GM19238 (cell line): ENCODE measurements at regions not wholly inside any gene's neighbourhood (a gene's known extent, or its start where the extent isn't known, plus 50 kb on each side); places are given as distances from the start of the nearest gene placed in this dataset.

Experiments used
- DNase-seq: peaks from one replicate; pipeline ENCODE4 v3.0.0; 2011; ENCODE audit warnings: low spot score; ENCODE audit not compliant: insufficient read length

DNA sequence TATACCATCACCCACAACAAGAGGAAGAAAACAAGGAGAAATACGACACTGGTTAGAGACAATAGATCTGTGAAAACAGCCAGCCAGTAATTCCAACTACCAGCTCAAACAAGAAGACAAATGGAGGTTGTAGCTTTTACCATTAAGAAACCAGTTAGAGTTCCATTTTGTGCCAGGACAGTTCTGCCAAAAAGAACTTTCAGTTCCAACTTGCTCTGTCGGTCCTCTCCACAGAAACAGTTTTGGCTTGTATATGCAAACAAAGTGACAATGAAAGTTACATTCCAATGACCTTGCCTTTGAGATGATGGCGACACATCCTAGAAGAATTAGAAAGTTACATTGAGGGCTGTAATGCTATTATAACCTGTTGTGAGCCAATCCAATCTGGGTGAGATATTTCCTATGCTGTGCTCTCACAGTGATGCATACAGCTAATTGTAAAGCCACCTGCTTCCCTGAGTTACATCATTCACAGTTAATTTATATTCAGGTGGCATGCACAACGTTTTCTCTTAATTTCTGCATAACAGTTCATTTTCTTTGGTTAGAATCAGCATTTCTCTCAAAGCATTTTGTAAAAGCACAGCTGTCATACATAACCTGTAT lies 1378.4 kb upstream of the PIK3C3 start:
- no peak for DNase-seq

DNA sequence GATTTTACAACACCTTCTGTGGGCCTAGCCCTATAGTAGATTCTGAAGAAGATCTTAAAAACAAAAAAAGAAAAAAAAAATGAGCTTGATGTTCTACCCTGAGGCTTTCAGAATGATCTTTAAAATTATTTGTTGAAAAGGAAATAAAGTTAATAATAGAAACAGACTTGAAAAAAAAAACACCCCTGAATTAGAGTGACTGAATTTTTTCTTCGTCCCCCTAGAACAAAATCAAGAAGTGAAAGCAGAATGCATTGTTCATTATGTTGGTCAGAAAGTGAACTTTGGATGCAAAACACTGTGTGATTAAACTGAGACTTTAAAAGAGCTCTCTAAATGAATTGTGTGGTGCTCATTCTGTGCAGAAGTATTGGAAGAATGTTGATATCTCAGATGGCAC lies 1384.4 kb upstream of the PIK3C3 start:
- DNase-seq: no peak

DNA sequence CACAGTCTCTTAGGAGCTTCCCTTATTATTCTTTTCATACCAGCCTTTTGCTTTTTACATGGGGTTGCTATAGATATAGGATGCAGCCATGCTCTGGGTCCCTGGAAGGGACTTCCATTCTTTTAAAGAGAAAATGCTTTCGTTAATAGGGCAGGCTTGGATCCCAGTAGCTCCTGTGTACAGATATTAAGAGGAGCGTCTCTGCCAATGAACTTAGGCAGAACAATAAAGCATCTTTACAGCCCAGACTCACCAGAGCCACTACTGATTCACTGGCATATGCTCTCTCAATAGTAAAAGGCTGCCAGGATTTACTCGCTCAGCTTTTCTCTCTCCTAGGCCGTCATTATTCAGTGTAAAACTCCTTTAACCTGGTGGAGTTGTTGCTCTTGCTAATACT lies 1385.4 kb upstream of the PIK3C3 start:
- DNase-seq: no peak

DNA sequence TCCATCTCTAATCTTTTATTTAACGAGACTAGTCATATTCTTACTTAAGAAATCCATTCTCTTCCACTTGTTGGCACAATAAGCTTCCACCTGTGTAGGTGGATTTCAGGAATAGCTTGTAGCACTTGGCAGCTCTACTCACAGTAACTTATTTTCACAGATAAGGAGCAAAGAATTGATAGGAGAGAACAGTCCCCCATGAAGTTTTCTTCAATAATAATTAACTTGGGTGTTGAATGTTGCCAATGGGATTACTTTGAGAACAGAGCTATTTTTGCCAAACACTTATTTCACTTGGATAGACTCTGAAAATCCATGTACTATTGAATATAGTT lies 1388.6 kb upstream of the PIK3C3 start:
- no peak for DNase-seq

DNA sequence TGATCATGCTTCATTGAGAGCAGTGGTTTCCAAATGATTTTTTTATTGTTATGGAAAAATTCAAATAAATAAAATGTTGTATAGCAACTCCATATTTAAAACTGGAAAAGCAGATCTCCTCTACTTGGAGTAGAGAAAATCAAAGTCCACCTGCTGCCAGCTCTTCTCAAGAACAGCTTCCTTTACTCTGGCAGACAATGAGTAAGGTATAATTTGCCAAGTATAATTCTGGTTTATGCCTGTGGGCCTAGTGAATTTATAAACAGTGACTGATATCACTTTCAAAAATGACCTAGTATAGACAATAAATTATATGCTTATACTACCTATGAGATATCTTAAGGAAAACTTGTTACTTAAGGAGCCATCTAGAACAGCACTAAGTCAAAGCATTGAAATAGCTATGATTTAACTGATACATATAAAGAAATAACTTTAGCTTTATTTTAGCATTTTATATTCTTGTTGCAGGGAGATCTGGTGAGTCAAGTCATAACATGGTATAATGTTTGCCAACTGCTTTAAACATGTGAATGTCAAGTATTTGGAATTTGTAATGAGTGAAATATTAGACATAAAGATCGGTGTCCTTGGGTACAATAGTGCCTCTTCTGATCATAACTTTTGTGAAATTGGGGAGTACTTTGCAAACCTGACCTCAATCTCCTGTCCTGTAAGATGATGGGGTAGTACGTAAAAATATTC lies 1389.1 kb upstream of the PIK3C3 start:
- no peak for DNase-seq

DNA sequence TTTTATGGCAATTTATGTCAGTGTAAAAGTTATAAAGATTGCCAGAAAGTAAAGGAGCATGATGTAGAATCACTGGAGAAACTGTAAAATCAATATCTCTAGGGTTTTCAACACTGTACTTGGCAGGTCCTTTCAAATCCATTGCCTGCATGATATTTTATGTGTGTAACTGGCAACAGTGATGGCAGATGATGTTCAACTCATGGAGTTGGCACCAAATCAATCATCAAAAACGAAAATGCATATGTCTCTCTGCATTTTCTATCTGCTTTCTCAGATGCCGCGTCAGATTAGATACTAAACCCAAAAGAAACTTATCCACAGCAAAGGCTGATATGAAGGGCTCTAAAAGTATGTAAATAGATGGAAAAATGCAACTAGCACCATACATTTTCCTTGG lies 1395.5 kb upstream of the PIK3C3 start:
- no peak for DNase-seq

DNA sequence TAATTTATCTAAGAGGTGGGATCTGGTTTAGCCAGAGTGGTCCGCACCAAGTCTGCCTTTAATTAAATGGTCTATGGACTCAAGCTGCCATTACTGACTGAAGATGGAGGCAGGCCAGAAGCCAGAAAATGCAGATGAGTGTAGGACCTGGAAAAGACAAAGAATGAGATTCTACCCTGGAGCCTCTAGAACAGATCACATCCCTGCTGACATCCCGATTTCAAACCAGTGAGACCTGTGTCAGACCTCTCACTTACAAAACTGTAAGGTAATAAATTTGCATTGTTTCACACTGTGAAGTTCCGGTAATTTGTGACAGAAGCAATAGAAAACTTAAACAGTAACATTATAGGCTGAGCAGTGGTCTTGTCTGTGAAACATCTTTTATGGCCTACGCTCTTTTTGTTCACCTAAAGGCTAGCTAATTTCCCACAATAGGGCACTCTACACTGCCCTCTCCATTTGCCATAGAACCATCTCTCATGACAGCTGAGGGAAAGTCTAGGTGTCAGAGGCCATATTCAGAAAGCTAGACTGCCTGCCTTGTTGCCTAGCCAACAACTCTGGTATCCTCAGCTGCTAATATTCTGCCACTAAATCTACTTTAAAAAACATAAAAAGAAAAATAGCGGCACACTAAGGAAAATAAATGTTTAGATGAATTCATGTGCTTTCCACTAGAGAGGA lies 1396.2 kb upstream of the PIK3C3 start:
- DNase-seq: no peak

DNA sequence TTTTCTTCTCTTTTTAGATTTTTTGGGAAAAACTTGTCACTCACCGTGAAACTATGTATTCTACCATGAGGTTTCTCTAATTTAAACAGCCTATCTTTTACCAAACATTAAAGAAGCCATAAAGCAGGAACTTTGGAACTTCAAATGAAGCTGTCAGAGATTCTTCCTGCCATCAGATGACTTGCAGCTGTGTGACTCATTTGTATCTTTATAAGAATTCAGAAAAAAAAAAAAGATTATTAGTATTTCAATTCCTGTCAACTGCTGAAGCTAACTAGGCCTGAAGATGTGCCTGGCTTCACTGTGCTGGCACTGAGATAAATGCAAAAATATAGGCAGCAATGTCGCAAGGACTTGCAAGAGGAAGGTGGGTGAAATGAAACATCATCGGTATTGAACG lies 1399.1 kb upstream of the PIK3C3 start:
- no peak for DNase-seq

DNA sequence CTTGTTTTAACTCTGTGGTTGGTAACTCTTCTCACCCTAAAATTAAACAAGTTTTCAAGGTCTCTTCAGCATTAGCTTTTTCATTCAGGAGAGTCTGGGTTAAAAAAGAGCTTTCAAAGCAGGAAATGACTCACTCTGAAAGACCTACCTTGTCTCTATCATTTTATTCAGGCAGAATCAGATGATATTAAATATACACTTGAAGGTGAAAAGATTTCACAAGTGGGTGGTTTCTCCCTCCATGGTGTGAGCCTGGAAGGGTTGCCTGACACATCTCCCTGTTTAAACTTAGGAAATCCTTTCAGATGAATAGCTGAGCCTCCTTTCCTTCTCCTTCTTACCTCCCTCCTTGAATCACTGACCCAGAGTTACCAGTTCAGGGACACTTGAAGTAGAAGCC lies 1402.0 kb upstream of the PIK3C3 start:
- DNase-seq: no peak

DNA sequence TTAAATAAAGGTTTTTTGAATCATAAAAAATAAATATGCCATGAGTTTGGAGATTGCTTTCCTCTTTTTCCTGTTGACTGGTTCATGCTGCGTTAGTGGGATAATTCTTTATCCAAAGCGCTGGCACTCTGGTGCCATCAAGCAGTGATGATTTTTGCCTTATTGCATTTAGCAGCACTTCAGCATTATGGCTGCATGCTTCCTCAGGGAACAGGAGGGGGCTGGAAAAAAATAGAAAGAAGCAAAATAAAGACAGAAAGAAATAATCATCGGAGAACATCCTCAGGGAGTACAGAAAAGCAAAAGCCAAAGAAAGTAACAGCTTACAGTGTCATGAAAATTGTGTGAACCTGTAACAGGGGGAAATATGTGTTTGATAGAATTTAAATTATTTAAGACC lies 1408.2 kb upstream of the PIK3C3 start:
- DNase-seq: no peak

DNA sequence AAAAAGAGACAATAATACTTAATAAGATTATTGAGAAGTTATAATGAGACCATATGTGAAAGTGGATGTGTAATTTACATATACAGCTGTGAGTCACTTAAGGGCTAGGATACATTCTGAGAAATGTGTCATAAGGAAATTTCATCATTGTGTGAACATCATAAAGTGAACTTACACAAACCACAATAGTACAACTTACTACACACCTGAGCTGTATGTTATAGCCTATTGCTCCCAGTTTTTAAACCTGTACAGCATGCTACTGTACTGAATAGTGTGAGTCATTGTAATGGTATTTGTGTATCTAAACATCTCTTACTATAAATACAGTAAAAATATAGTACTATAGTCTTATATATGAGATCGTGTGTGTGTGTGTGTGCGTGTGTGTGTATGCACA lies 1420.3 kb upstream of the PIK3C3 start:
- DNase-seq: no peak

DNA sequence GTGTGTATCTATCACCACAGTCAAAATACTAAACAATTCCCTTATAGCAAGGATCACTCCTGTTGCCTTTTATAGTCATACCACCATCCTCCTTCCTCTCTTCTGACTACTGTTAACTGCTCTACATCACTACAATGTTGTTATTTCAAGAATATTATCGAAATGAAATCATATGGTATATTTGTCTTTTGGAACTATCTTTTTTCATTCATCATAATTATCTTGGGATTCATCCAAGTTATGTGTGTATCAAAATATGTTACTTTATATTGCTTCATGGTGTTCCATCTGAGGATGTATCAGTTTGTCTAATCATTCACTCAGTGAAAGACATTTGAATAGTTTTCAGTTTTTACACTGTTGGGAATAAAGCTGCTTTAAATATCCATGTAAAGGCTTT lies 1423.0 kb upstream of the PIK3C3 start:
- no peak for DNase-seq

DNA sequence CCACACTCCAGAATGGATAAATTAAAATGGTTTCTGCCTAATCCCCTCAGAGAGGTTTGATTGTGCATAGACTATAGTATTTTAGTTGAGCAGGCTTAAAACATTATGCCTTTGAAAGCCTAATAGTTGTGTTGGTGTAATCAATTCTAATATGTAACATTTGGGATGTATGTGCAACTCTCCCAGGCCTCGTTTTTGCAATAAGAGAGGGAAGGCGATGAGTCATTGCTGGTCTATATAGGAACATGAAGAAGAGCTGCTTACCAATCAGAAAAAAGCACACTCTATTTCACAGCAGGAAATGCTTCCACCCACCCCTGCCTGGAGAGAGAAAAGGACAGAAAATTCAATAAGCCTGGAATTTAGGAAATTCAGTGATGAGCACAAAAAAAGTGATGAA lies 1424.0 kb upstream of the PIK3C3 start:
- no peak for DNase-seq

DNA sequence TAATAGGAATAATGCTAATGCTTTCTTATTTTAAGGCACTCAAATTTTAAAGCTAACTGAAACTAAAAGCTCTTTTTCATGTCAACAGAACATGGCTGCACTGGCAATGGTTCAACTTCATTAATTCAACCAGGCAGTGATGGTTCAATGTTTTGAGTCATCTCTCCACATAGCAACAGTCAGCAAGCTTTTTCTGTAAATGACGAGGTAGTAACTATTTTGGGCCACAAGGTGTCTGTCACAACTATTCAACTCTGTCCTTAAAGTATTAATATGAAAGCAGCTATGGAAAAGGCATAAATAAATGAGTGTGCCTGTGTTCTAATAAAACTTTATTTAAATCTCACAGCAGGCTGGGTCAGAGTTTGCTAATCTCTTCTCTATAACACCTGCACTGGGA lies 1425.6 kb upstream of the PIK3C3 start:
- no peak for DNase-seq

DNA sequence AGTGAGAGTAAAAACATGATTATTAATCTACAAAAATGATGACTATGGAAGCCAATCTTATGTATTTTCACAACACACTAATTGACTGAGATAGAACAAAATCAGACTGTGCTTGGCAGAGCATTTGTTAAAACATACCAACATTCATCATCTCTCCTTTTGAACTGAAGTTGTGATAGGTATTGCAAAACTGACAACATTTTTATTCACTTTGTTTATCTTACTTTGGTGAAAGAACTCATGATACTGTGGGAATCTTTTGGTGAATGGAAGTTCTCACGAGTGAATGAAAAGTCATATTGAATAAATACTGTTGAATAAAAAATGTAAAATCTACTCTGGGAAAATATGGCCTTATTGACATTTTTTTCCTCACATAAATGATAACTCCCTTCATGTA lies 1430.2 kb upstream of the PIK3C3 start:
- no peak for DNase-seq

DNA sequence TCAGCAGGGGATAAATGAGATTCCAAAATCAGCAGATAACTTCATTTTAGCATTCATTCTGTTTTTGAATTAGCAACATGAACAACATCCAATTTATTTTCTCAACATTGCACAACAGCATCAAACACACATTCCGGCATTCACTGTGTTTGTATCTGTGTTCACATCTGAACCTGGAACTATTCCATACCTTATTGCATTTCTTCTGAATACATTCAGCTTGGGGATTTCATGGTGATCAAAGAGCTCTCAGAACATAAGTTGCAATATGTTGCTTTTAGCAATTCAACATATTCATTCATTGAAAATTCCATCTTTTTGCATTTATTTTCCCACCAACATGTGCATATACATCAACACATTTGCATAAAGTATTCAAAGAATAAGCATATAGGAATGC lies 1431.7 kb upstream of the PIK3C3 start:
- DNase-seq: no peak

DNA sequence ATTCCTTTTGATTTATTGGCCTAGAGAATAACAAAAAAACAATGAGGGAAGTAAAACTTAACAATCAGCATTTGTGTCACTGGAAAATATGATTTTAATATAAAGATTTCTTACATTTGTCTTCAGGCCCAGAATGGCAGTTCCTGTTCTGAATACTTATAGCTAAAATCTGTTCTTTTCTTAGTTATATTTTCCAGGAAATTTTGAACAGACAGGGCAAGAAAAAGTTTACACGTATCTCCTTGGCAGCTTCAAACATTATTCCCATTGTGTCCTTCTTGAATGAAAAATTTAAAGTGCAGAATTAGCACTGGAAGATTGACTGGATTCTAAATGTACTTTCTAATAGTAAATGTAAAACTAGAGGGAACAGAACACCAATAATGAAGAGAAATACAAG lies 1454.0 kb upstream of the PIK3C3 start:
- no peak for DNase-seq

DNA sequence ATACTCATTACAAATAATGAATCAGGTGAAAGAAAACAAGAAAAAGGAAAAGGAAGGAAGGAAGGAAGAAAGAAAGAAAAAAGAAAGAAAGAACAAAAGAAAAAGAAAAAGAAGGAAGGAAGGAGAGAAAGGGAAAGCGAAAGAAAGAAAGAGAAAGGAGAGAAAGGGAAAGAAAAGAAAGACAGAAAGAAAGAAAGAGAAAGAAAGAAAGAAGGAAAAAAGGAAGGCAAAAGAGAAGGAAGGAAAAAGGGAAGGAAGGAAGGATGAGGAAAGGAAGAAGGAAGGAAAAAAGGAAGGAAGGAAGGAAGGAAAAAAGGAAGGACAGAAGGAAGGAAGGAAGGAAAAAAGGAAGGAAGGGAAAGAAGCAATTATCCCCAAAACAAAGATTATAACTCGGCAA lies 1460.4 kb upstream of the PIK3C3 start:
- DNase-seq: no peak

DNA sequence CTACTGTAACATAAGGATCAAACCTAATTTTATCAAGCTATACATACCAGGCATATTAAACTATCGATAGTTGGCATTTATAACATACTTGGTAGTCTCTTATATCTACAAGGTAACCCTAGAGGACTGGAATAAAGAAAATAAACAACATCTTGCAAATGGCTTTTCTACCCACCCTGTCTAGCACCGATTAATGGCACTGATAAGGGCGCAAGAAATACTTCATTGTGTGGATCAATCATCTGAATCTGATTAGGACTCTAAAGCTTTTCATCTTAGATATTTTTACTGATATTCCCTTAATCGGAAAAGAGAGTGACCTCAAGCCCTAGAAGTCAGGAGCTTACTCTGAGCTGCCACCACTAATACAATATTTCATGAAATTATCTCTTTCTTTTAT lies 1461.7 kb upstream of the PIK3C3 start:
- no peak for DNase-seq

DNA sequence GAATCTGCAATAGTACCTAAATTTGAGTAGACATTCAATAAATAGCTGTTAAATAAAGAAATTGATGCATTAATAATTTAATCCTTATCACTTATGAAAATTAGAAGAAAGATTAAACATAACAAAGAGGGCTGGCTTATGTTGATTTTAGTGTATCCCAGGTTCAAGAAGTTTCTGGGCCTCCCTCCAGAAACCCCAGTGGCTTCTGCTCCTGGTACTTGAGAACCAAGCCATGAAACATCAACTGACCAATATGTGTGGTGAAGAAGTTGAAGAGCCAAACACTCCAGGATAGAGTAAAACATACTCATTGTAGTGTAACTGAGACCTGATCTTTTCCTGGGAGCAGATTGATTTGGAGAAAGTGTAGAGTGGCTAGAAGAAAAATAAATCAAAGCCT lies 1465.7 kb upstream of the PIK3C3 start:
- DNase-seq: no peak

DNA sequence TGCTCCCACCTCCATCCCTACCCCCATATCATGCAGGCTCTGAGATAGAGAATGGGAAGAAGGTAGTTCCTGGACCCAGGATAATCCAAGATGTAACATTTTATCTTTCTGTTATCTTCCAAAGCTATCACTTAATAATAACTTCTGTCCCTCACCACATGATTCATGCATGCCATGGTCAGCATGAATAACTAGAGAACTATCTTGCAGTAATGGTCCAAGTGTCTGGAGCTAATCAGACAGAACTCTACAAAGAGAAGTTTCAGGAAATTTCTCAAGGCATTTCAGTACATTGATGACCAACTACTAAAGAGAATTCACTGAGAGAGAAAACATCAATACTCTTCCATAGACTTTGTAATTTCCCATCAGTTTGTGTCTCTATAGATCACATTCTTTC lies 1469.7 kb upstream of the PIK3C3 start:
- DNase-seq: no peak

DNA sequence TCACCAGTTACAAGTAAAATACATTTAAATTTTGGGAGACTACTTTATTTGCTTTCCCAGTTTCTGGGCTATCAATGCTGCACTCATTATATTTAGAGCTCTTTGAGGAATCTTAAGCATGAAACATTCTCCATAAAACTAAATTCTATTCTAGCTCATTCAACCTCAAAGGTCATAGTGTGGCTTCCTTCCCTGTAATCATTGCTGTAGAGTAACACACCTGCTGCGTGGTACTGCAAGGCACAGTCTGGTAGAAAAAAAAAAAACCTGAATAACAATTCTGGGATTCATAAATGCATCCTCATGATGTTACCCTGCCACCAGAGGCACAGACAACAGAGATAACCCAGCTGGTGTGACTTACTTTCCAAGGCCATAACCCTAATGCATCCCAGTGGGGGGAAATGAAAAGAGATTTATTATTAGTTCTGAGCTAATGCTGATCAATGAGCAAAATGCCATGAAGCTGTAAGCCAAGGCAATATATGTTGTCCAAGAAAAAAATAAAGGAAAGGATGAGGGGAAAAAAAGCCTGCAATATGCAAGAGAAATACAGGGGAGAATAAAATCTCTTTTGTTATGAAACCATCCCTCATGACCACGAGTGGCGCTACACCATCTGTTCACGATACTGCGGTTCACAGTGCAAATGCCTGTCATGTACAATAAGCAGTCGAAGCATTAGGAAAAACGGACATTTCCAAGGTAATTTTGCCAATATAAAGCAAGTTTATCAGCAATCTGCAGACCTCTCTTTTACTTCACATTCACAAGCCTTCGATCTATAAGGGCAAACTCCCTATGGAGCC lies 1481.6 kb upstream of the PIK3C3 start:
- DNase-seq: no peak
